K562 (cell line): ENCODE measurements at regions not wholly inside any gene's neighbourhood (a gene's known extent, or its start where the extent isn't known, plus 50 kb on each side); places are given as distances from the start of the nearest gene placed in this dataset.
"Not testable (repeated sequence)": the region's sequence is repeated elsewhere in the genome, so short reads cannot be mapped to it uniquely, and the experiment has no call there.

Experiments
- ATAC-seq: fragments of 200-7000 bp; cut with Tn5 transposase; 3 replicates; pipeline ENCODE4 v1.9.1; 2020; ENCODE audit warnings: moderate library complexity
- BruUV-seq: library from RNA; stranded (reverse); fragments of 400-500 nt; replicated peaks from 2 replicates; lab custom pipeline; 2021; lab: Mats Ljungman, UMichigan
- CTCF ChIA-PET: fragments of 300-600 bp; formaldehyde crosslinking; extraction: SDS; loops from one replicate; lab custom pipeline; 2021; ENCODE audit warnings: low intra/inter-chr PET ratio; lab: Yijun Ruan, JAX
- POLR2A ChIA-PET: fragments of 300-600, 350-650 bp; sonication (Branson Sonifier 250); formaldehyde crosslinking; extraction: SDS; loops from one replicate; lab custom pipeline; 2021; ENCODE audit warnings: antibody characterized with exemption, inconsistent platforms; lab: Yijun Ruan, JAX
- DNase-seq, 4 experiments: peaks; one replicate each; pipeline versions ENCODE4 v3.0.0 to v3.0.0-alpha.2; 2011 to 2018; ENCODE audit warnings: low spot score in 3 of 4, mixed read lengths in 3 of 4; ENCODE audit errors: extremely low read depth in 1 of 4
- FAIRE-seq: peaks from 2 replicates; lab custom pipeline; 2011; peaks lifted over from hg19 to GRCh38; lab: Jason Lieb, UNC
- H2AFZ ChIP-seq: 2 replicates; pipeline ENCODE4 v1.6.0; 2011; ENCODE audit warnings: low read depth, low read length, control low read depth, inconsistent platforms
- H3K27ac ChIP-seq: fragments of 200-600 bp; 3 replicates; pipeline ENCODE4 v1.8.0; 2011; ENCODE audit warnings: low read depth, mild to moderate bottlenecking, control low read depth, inconsistent platforms, low read length, moderate library complexity, mixed read lengths; ENCODE audit errors: extremely low read depth
- H3K27me3 ChIP-seq, 2 experiments: fragments of 300-600 bp in 1 of 2; 2 replicates in 1 of 2; 3 replicates in 1 of 2; pipeline versions ENCODE4 v1.6.0 to v1.8.0; 2011; ENCODE audit warnings: inconsistent platforms in 2 of 2, low read length in 2 of 2, mild to moderate bottlenecking in 1 of 2, mixed read lengths in 1 of 2, moderate library complexity in 1 of 2; ENCODE audit not compliant: control insufficient read depth in 2 of 2, insufficient read depth in 2 of 2
- H3K36me3 ChIP-seq: fragments of 300-600 bp; 3 replicates; pipeline ENCODE4 v1.8.0; 2011; ENCODE audit warnings: mild to moderate bottlenecking, low read length, inconsistent platforms; ENCODE audit not compliant: control insufficient read depth, insufficient read depth
- H3K4me1 ChIP-seq, 2 experiments: fragments of 200-600 bp in 1 of 2; replicated peaks in 1 of 2; 2 replicates in 1 of 2; 3 replicates in 1 of 2; pipeline versions ENCODE4 v1.5.1 to v1.8.0; 2011; ENCODE audit warnings: inconsistent platforms in 2 of 2, low read length in 2 of 2, mild to moderate bottlenecking in 1 of 2, mixed read lengths in 1 of 2, moderate library complexity in 1 of 2; ENCODE audit not compliant: control insufficient read depth in 2 of 2, insufficient read depth in 2 of 2
- H3K4me2 ChIP-seq: 2 replicates; pipeline ENCODE4 v1.6.1; 2011; ENCODE audit warnings: low read length, control low read depth, inconsistent platforms, mixed read lengths; ENCODE audit not compliant: insufficient read depth
- H3K4me3 ChIP-seq: fragments of 200-600 bp; sonication (generic), shearing (Covaris generic); 2 replicates; pipeline ENCODE4 v1.5.1; 2016; ENCODE audit warnings: control low read depth, inconsistent platforms
- H3K79me2 ChIP-seq: fragments of 200-600 bp; 3 replicates; pipeline ENCODE4 v1.8.0; 2011; ENCODE audit warnings: low read length, inconsistent platforms; ENCODE audit not compliant: control insufficient read depth, insufficient read depth
- H3K9ac ChIP-seq, 2 experiments: 2 replicates each; pipeline versions ENCODE4 v1.6.0 to v1.6.1; 2011; ENCODE audit warnings: low read depth in 2 of 2, low read length in 2 of 2, control low read depth in 1 of 2, inconsistent platforms in 1 of 2, mild to moderate bottlenecking in 1 of 2, mixed read lengths in 1 of 2; ENCODE audit not compliant: insufficient read depth in 1 of 2
- H3K9me1 ChIP-seq: one replicate; pipeline ENCODE4 v1.6.0; 2011; ENCODE audit warnings: inconsistent platforms, mild to moderate bottlenecking, low read length, moderate library complexity; ENCODE audit not compliant: control insufficient read depth, insufficient read depth
- H3K9me3 ChIP-seq: replicated peaks from 2 replicates; pipeline ENCODE4 v1.5.1; 2011; ENCODE audit warnings: low read depth, low read length, inconsistent platforms; ENCODE audit not compliant: control insufficient read depth, insufficient read depth
- H4K20me1 ChIP-seq: replicated peaks from 2 replicates; pipeline ENCODE4 v1.6.1; 2011; ENCODE audit warnings: low read length, inconsistent platforms, mixed read lengths; ENCODE audit not compliant: control insufficient read depth, insufficient read depth
- ATF1 ChIP-seq, 2 experiments: fragments of 450-650 bp in 1 of 2; IDR thresholded peaks; 2 replicates each; pipeline ENCODE4 v1.6.1; 2016; ENCODE audit warnings: missing compliant biosample characterization in 1 of 2, missing genetic modification characterization in 1 of 2
- WGBS: fragments of 100-300 bp; shearing (Covaris generic); methylation state at CpG from one replicate; pipeline ENCODE4 v1.1.6; 2016; ENCODE audit warnings: low coverage, mixed read lengths; ENCODE audit not compliant: insufficient coverage; ENCODE audit errors: missing lambda C conversion rate; 5-methylcytosine and 5-hydroxymethylcytosine counted together
- in situ Hi-C: fragments of 300-500 bp; cut with MboI; formaldehyde crosslinking; loops from 4 replicates; pipeline ENCODE4 v1.15.0; 2018; ENCODE audit warnings: inconsistent platforms, mixed read lengths
- intact Hi-C: fragments of 100-400 bp; cut with micrococcal nuclease; formaldehyde crosslinking; loops from 2 replicates; pipeline ENCODE4 v1.14.2; 2022

- H3K4me2 ChIP-seq, H3K27ac ChIP-seq, FAIRE-seq, H3K9me1 ChIP-seq, H3K9ac ChIP-seq, H3K27me3 ChIP-seq, H3K4me3 ChIP-seq, H3K4me1 ChIP-seq, POLR2A ChIA-PET, in situ Hi-C loops, DNase-seq, H3K36me3 ChIP-seq, H2AFZ ChIP-seq, H4K20me1 ChIP-seq, intact Hi-C loops, H3K79me2 ChIP-seq, ATAC-seq, H3K9me3 ChIP-seq, CTCF ChIA-PET, BruUV-seq: not testable (repeated sequence)
- 0% methylated on average over 2 of the region's 2 CpGs for WGBS
These were observed 401.2 kb downstream of the POTEH start for GRCh38 chr22:16090991-16091390.

- FAIRE-seq; H3K4me1 ChIP-seq; H3K27ac ChIP-seq; H3K9me1 ChIP-seq; DNase-seq; in situ Hi-C loops; BruUV-seq; H3K36me3 ChIP-seq; H2AFZ ChIP-seq; ATAC-seq; H3K27me3 ChIP-seq; H4K20me1 ChIP-seq; H3K4me2 ChIP-seq; H3K79me2 ChIP-seq; H3K4me3 ChIP-seq; H3K9me3 ChIP-seq; POLR2A ChIA-PET; intact Hi-C loops; H3K9ac ChIP-seq; CTCF ChIA-PET; TF ChIP-seq ATF1 (CRISPR knock-in tag; IDR thresholded peaks at IDR 0.05): not testable (repeated sequence)
- 0 out of 2 replicates have a peak, but pooled peaks have one; percentile 9 for TF ChIP-seq ATF1 (tag; IDR thresholded peaks at IDR 0.05)
- 0% methylated on average over 3 of the region's 3 CpGs for WGBS
These were observed 415.3 kb downstream of the POTEH start for GRCh38 chr22:16105121-16105520.

- H3K4me2 ChIP-seq, H3K4me1 ChIP-seq, H3K9me3 ChIP-seq, H4K20me1 ChIP-seq, H3K9ac ChIP-seq, in situ Hi-C loops, H3K36me3 ChIP-seq, intact Hi-C loops, BruUV-seq, H3K79me2 ChIP-seq, DNase-seq, POLR2A ChIA-PET, CTCF ChIA-PET, FAIRE-seq, H3K4me3 ChIP-seq, H2AFZ ChIP-seq, H3K27me3 ChIP-seq, ATAC-seq, H3K9me1 ChIP-seq, H3K27ac ChIP-seq: not testable (repeated sequence)
- under 1% methylated on average over 17 of the region's 19 CpGs for WGBS
These were observed 441.6 kb downstream of the POTEH start for GRCh38 chr22:16131456-16131855.
